ENCODE measurements at regions not wholly inside any gene's neighbourhood (a gene's known extent, or its start where the extent isn't known, plus 50 kb on each side); places are given as distances from the start of the nearest gene placed in this dataset.

DNA sequence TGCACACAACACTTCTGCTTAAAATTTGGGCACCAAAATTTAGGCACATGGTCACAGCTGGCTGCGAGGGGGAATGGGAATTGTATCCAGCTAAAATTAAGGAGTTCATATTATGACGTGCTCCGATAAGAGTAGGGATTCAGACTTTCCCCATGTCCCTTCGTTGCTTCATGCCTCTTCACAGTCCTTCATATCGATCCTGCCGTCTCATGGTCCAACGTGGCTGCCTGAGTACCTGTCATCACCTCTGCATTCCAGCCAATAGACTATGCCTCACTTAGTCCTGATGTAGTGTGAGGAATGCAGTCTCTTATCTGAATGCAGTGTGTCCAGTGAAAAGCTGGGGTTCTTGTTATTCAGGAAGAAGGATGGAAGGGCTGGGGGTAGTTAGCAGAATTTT lies 108.6 kb downstream of the SIK1 start:
- H3K9me3 ChIP-seq (ENCODE audit: control insufficient read depth in 1 of 2, insufficient read depth in 1 of 2, low read depth in 1 of 2, low read length in 2 of 2): peaks cover 0 to 6% of the 10 kb centered on the region in 2 experiments; a peak in 1 of 4 replicates
- H3K79me2 ChIP-seq (ENCODE audit: insufficient read depth, low read length): no peaks in the 10 kb centered on the region
- ChIA-PET POLR2A (no interaction called here), CTCF (no interaction called here), RAD21 (ENCODE audit: low non-redundant PET in 1 of 2, low total read pairs in 2 of 2, uncharacterized antibody in 2 of 2, unreplicated experiment in 2 of 2) (no interaction called here)
- DNase-seq (ENCODE audit: low read depth, low spot score): no peak
- H3K36me3 ChIP-seq (ENCODE audit: control insufficient read depth in 1 of 2, insufficient read depth in 2 of 2, low read length in 2 of 2): no peaks in the 10 kb centered on the region
- no peak overlapping the region for H3K4me2 ChIP-seq (ENCODE audit: low read length)
- H3K4me3 ChIP-seq (replicated peaks in 1 of 2; ENCODE audit: low read depth in 1 of 2, low read length in 2 of 2): no peak overlapping the region
- H3K9ac ChIP-seq (ENCODE audit: low read length): no peak overlapping the region
- H2AFZ ChIP-seq (ENCODE audit: low read depth, low read length, poor library complexity, severe bottlenecking): no peak overlapping the region
- no TSS peak for BruUV-seq (replicated peaks)
- no peaks in the 10 kb centered on the region for H3K4me1 ChIP-seq (ENCODE audit: control insufficient read depth in 1 of 2, insufficient read depth in 2 of 2, low read length in 2 of 2)
- H4K20me1 ChIP-seq (ENCODE audit: insufficient read depth): no peaks in the 10 kb centered on the region
- TF ChIP-seq ELF1 (IDR thresholded peaks at IDR 0.05; ENCODE audit: borderline replicate concordance, low read depth): no peak
- no peaks in the 10 kb centered on the region for H3K27me3 ChIP-seq (ENCODE audit: insufficient read depth, low read length)
- no peak for ATAC-seq
- no peaks in the 10 kb centered on the region for H3K9me2 ChIP-seq (ENCODE audit: insufficient read depth)
- no peak overlapping the region for H3K27ac ChIP-seq (ENCODE audit: low read depth, low read length)
- intact Hi-C loops (cut with micrococcal nuclease): no loop called here

DNA sequence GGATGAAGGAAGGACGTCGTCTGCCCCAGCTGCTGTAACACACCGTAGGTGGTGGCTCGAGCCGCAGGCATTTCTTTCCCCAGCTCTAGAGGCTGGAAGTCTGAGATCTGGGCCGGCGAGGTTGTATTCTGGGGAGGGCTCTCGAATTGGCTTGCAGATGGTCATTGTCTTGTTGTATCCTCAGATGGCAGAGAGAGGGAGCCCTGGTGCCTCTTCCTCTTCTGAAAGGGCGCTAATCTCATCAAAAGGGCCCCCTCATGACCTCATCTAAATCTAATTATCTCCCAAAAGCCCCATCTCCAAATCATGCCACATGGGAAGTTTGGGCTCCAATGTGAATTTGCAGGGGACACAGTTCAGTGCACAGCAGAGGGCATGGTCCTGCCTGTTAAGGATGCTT lies 109.0 kb downstream of the SIK1 start:
- ATAC-seq: peak; percentile 42; the same call in 1 of the 2 replicates
- intact Hi-C loops (cut with micrococcal nuclease): no loop called here
- no peaks in the 10 kb centered on the region for H3K9me2 ChIP-seq (ENCODE audit: insufficient read depth)
- no peak overlapping the region for H3K9ac ChIP-seq (ENCODE audit: low read length)
- DNase-seq (ENCODE audit: low read depth, low spot score): no peak
- no peak for TF ChIP-seq ZFX (IDR thresholded peaks at IDR 0.05)
- TF ChIP-seq RAD21 (IDR thresholded peaks at IDR 0.05; ENCODE audit: low read depth): peak; percentile 26; the same call in 1 of the 2 replicates
- TF ChIP-seq, protein P1, sequence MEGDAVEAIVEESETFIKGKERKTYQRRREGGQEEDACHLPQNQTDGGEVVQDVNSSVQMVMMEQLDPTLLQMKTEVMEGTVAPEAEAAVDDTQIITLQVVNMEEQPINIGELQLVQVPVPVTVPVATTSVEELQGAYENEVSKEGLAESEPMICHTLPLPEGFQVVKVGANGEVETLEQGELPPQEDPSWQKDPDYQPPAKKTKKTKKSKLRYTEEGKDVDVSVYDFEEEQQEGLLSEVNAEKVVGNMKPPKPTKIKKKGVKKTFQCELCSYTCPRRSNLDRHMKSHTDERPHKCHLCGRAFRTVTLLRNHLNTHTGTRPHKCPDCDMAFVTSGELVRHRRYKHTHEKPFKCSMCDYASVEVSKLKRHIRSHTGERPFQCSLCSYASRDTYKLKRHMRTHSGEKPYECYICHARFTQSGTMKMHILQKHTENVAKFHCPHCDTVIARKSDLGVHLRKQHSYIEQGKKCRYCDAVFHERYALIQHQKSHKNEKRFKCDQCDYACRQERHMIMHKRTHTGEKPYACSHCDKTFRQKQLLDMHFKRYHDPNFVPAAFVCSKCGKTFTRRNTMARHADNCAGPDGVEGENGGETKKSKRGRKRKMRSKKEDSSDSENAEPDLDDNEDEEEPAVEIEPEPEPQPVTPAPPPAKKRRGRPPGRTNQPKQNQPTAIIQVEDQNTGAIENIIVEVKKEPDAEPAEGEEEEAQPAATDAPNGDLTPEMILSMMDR (IDR thresholded peaks at IDR 0.05 in 2 of 3, conservative IDR thresholded peaks at IDR 0.05 in 1 of 3; ENCODE audit: borderline replicate concordance in 1 of 3, insufficient read depth in 1 of 3, low read depth in 2 of 3, low read length in 2 of 3): peak in 2 of 3 experiments; percentile 15 to 33; a peak in 3 of 6 replicates
- no TSS peak for BruUV-seq (replicated peaks)
- no peaks in the 10 kb centered on the region for H3K27me3 ChIP-seq (ENCODE audit: insufficient read depth, low read length)
- no peak overlapping the region for H3K4me2 ChIP-seq (ENCODE audit: low read length)
- RAD21 ChIA-PET (ENCODE audit: low non-redundant PET in 1 of 2, low total read pairs in 2 of 2, uncharacterized antibody in 2 of 2, unreplicated experiment in 2 of 2): no interaction called here
- no peaks in the 10 kb centered on the region for H3K79me2 ChIP-seq (ENCODE audit: insufficient read depth, low read length)
- no peaks in the 10 kb centered on the region for H3K4me1 ChIP-seq (ENCODE audit: control insufficient read depth in 1 of 2, insufficient read depth in 2 of 2, low read length in 2 of 2)
- POLR2A ChIA-PET: no interaction called here
- no peak overlapping the region for H3K27ac ChIP-seq (ENCODE audit: low read depth, low read length)
- no peak overlapping the region for H2AFZ ChIP-seq (ENCODE audit: low read depth, low read length, poor library complexity, severe bottlenecking)
- H4K20me1 ChIP-seq (ENCODE audit: insufficient read depth): no peaks in the 10 kb centered on the region
- CTCF ChIA-PET: no interaction called here
- peaks cover 0 to 6% of the 10 kb centered on the region in 2 experiments; a peak in 1 of 4 replicates for H3K9me3 ChIP-seq (ENCODE audit: control insufficient read depth in 1 of 2, insufficient read depth in 1 of 2, low read depth in 1 of 2, low read length in 2 of 2)
- H3K36me3 ChIP-seq (ENCODE audit: control insufficient read depth in 1 of 2, insufficient read depth in 2 of 2, low read length in 2 of 2): no peaks in the 10 kb centered on the region
- H3K4me3 ChIP-seq (replicated peaks in 1 of 2; ENCODE audit: low read depth in 1 of 2, low read length in 2 of 2): no peak overlapping the region

Measured in HCT116 (cell line).